HepG2 (cell line): ENCODE measurements at regions not wholly inside any gene's neighbourhood (a gene's known extent, or its start where the extent isn't known, plus 50 kb on each side); places are given as distances from the start of the nearest gene placed in this dataset.

ENCODE experiments used
- ATAC-seq: fragments of 200-7000 bp; cut with Tn5 transposase; 3 replicates; pipeline ENCODE4 v1.9.1; 2020; ENCODE audit warnings: mild to moderate bottlenecking, moderate library complexity
- BruUV-seq: library from RNA; stranded (reverse); fragments of 400-500 nt; replicated peaks from 2 replicates; lab custom pipeline; 2021; lab: Mats Ljungman, UMichigan
- CTCF ChIA-PET: fragments of 300-600 bp; formaldehyde crosslinking; extraction: SDS; loops from one replicate; lab custom pipeline; 2021; ENCODE audit warnings: low total read pairs, inconsistent platforms, low intra/inter-chr PET ratio; lab: Yijun Ruan, JAX
- POLR2A ChIA-PET: fragments of 350-600 bp; sonication (Branson Sonifier 250); formaldehyde crosslinking; loops from one replicate; lab custom pipeline; 2020; ENCODE audit warnings: antibody characterized with exemption, inconsistent platforms; lab: Yijun Ruan, JAX
- DNase-seq: peaks from one replicate; pipeline ENCODE4 v3.0.0-alpha.2; 2015; ENCODE audit warnings: low spot score
- FAIRE-seq: peaks from 3 replicates; lab custom pipeline; 2011; peaks lifted over from hg19 to GRCh38; lab: Jason Lieb, UNC
- H2AFZ ChIP-seq: one replicate; pipeline ENCODE4 v1.6.1; 2011; ENCODE audit warnings: low read length, inconsistent platforms
- H3K27ac ChIP-seq: fragments of 300-600 bp; 3 replicates; pipeline ENCODE4 v1.8.0; 2011; ENCODE audit warnings: mixed run types, mild to moderate bottlenecking, mixed read lengths, low read length, inconsistent platforms; ENCODE audit not compliant: insufficient read depth; ENCODE audit errors: extremely low read length
- H3K27me3 ChIP-seq, 2 experiments: fragments of 200-600 bp in 1 of 2; 2 replicates in 1 of 2; 3 replicates in 1 of 2; pipeline versions ENCODE4 v1.6.0 to v1.8.0; 2011; ENCODE audit warnings: low read length in 2 of 2, mild to moderate bottlenecking in 2 of 2, moderate library complexity in 2 of 2, inconsistent platforms in 1 of 2; ENCODE audit not compliant: insufficient read depth in 2 of 2, control insufficient read depth in 1 of 2
- H3K36me3 ChIP-seq, 2 experiments: fragments of 200-600 bp in 1 of 2; replicated peaks in 1 of 2; 2 replicates in 1 of 2; 3 replicates in 1 of 2; pipeline versions ENCODE4 v1.5.1 to v1.8.0; 2011; ENCODE audit warnings: low read length in 2 of 2, inconsistent platforms in 1 of 2; ENCODE audit not compliant: insufficient read depth in 2 of 2, control insufficient read depth in 1 of 2
- H3K4me1 ChIP-seq: 2 replicates; pipeline ENCODE4 v1.5.1; 2012; ENCODE audit warnings: low read length, inconsistent platforms; ENCODE audit not compliant: insufficient read depth
- H3K4me2 ChIP-seq: 2 replicates; pipeline ENCODE4 v1.6.0; 2011; ENCODE audit warnings: low read depth, low read length, inconsistent platforms
- H3K4me3 ChIP-seq, 3 experiments: fragments of 200-600 bp in 1 of 3; sonication (generic), shearing (Covaris generic) in 1 of 3; replicated peaks in 1 of 3; 2 replicates each; pipeline ENCODE4 v1.5.1; 2011 to 2016; ENCODE audit warnings: low read length in 3 of 3, inconsistent platforms in 2 of 3, low read depth in 2 of 3, mild to moderate bottlenecking in 2 of 3, control low read depth in 1 of 3, mixed read lengths in 1 of 3; ENCODE audit not compliant: insufficient read depth in 1 of 3
- H3K79me2 ChIP-seq: one replicate; pipeline ENCODE4 v1.6.1; 2011; ENCODE audit warnings: low read length, inconsistent platforms; ENCODE audit not compliant: insufficient read depth
- H3K9ac ChIP-seq: 2 replicates; pipeline ENCODE4 v1.6.0; 2011; ENCODE audit warnings: mild to moderate bottlenecking, low read depth, low read length, inconsistent platforms; ENCODE audit not compliant: insufficient read depth
- H3K9me3 ChIP-seq: 2 replicates; pipeline ENCODE4 v1.5.1; 2012; ENCODE audit warnings: mild to moderate bottlenecking, low read length
- H4K20me1 ChIP-seq: 2 replicates; pipeline ENCODE4 v1.6.0; 2011; ENCODE audit warnings: inconsistent platforms, mild to moderate bottlenecking, low read length, moderate library complexity; ENCODE audit not compliant: insufficient read depth
- KDM5B ChIP-seq: sonication (generic); formaldehyde crosslinking; IDR thresholded peaks from 2 replicates; pipeline ENCODE4 v1.4.0; 2020; ENCODE audit warnings: missing genetic modification reagents, mild to moderate bottlenecking, borderline replicate concordance
- NFKBIZ ChIP-seq: IDR thresholded peaks from 2 replicates; pipeline ENCODE4 v1.6.1; 2018; ENCODE audit warnings: missing genetic modification reagents, missing compliant biosample characterization
- NPAS2 ChIP-seq: sonication (generic); formaldehyde crosslinking; IDR thresholded peaks from 2 replicates; pipeline ENCODE4 v1.8.0; 2022; ENCODE audit warnings: mild to moderate bottlenecking, missing genetic modification reagents, borderline replicate concordance
- RAD51 ChIP-seq: fragments of 450-650 bp; IDR thresholded peaks from 2 replicates; pipeline ENCODE4 v1.6.1; 2016; ENCODE audit warnings: borderline replicate concordance
- RARG ChIP-seq: sonication (generic); formaldehyde crosslinking; IDR thresholded peaks from 2 replicates; pipeline ENCODE4 v1.4.0; 2020; ENCODE audit warnings: low read depth, mild to moderate bottlenecking, missing genetic modification reagents
- SSRP1 ChIP-seq: IDR thresholded peaks from 2 replicates; pipeline ENCODE4 v1.6.1; 2016; ENCODE audit warnings: control low read depth
- ZBTB7B ChIP-seq: sonication (generic); formaldehyde crosslinking; IDR thresholded peaks from 2 replicates; pipeline ENCODE4 v1.4.0; 2020; ENCODE audit warnings: missing genetic modification reagents
- ZNF24 ChIP-seq: fragments of 450-650 bp; IDR thresholded peaks from 2 replicates; pipeline ENCODE4 v1.6.1; 2017; ENCODE audit warnings: antibody characterized with exemption, mild to moderate bottlenecking
- ZNF468 ChIP-seq: sonication (generic); formaldehyde crosslinking; IDR thresholded peaks from 2 replicates; pipeline ENCODE4 v1.8.0; 2022; ENCODE audit warnings: mild to moderate bottlenecking, moderate library complexity, missing genetic modification reagents
- ZNF7 ChIP-seq: IDR thresholded peaks from 2 replicates; pipeline ENCODE4 v1.6.1; 2016; ENCODE audit warnings: missing biosample characterization, missing genetic modification reagents
- WGBS: methylation state at CpG from one replicate; pipeline ENCODE4 v1.1.6; 2017; ENCODE audit warnings: low lambda C conversion rate; 5-methylcytosine and 5-hydroxymethylcytosine counted together
- in situ Hi-C: cut with HindIII; loops from 2 replicates; pipeline ENCODE4 v1.10.0; 2017; ENCODE audit warnings: low pct_unique_long_range_greater_than_20kb; ENCODE audit not compliant: extremely low pct_ligation_motif_present
- intact Hi-C: fragments of 100-400 bp; cut with micrococcal nuclease; formaldehyde crosslinking; loops from one replicate; pipeline ENCODE4 v1.10.0; 2022; ENCODE audit not compliant: unreplicated experiment
- TF ChIP-seq, protein P1 (sequence below): fragments of 450-650 bp; IDR thresholded peaks from 2 replicates; pipeline ENCODE4 v1.6.1; 2017
- TF ChIP-seq, protein P2 (sequence below): sonication (generic); formaldehyde crosslinking; IDR thresholded peaks from 2 replicates; pipeline ENCODE4 v1.4.0; 2020; ENCODE audit warnings: mild to moderate bottlenecking, missing genetic modification reagents
- TF ChIP-seq, protein P3 (sequence below), 2 experiments: fragments of 450-650 bp in 1 of 2; sonication (generic) in 1 of 2; formaldehyde crosslinking in 1 of 2; IDR thresholded peaks; 2 replicates each; pipeline versions ENCODE4 v1.6.1 to v1.8.0; 2016 to 2022; ENCODE audit warnings: antibody characterized with exemption in 1 of 2, mild to moderate bottlenecking in 1 of 2, missing genetic modification reagents in 1 of 2

DNA sequence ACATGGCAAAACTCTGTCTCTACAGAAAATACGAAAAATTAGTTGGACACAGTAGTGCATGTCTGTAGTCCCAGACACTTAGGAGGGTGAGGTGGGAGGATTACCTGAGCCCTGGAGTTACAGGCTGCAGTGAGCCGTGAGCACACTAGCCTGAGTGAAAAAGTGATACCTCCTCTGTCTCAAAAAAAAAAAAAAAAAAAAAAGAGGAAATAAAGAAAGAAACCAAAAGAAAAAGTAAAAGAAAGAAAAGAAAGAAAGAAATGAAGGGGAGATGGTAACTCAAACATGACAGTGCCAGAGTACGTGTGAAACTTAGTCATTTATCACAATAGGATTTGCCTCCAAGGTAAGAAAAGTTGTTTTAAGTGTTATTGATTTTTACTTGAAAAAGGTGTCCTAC, 407.0 kb upstream of the MGAT4C start (continued):
- TF ChIP-seq RARG (CRISPR knock-in tag) (no peak), KDM5B (no peak)

DNA sequence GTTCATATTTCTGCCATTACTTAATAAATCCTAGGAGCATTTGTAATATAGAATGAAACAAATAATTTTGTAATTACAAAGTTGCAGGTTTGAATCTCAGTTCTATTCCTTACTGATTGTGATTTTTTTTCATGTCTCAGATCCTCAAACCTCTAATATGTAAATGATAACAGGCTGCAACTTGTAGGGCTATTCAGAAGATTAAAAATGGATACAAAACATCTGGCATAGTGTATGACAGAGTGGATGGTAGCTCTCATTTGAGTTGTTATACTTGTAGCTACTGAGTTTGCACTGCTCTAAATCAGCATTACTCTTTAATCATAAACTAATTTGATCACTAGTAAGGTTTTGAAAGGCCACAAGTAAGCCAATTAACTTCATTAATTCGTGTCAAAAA, 406.3 kb upstream of the MGAT4C start:
- no TSS peak for BruUV-seq
- no peak overlapping the region for H3K4me2 ChIP-seq
- H3K9ac ChIP-seq, result no peak overlapping the region
- H3K4me3 ChIP-seq, result no peak overlapping the region
- FAIRE-seq (no peak), DNase-seq (no peak), ATAC-seq (no peak)
- H4K20me1 ChIP-seq, result no peaks in the 10 kb centered on the region
- ChIA-PET CTCF (no interaction called here), POLR2A (no interaction called here)
- WGBS, result 0% methylated on average over 1 of the region's 1 CpG
- no peaks in the 10 kb centered on the region for H3K27me3 ChIP-seq
- H3K79me2 ChIP-seq, result no peaks in the 10 kb centered on the region
- H3K36me3 ChIP-seq, result no peaks in the 10 kb centered on the region
- intact Hi-C loops (no loop called here), in situ Hi-C loops (no loop called here)
- H3K4me1 ChIP-seq, result no peaks in the 10 kb centered on the region
- no peak overlapping the region for H3K27ac ChIP-seq
- no peaks in the 10 kb centered on the region for H3K9me3 ChIP-seq
- H2AFZ ChIP-seq, result no peak overlapping the region
- TF ChIP-seq ZBTB7B, result no peak
- TF ChIP-seq, protein P1, sequence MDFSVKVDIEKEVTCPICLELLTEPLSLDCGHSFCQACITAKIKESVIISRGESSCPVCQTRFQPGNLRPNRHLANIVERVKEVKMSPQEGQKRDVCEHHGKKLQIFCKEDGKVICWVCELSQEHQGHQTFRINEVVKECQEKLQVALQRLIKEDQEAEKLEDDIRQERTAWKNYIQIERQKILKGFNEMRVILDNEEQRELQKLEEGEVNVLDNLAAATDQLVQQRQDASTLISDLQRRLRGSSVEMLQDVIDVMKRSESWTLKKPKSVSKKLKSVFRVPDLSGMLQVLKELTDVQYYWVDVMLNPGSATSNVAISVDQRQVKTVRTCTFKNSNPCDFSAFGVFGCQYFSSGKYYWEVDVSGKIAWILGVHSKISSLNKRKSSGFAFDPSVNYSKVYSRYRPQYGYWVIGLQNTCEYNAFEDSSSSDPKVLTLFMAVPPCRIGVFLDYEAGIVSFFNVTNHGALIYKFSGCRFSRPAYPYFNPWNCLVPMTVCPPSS, result no peak
- TF ChIP-seq, protein P2, sequence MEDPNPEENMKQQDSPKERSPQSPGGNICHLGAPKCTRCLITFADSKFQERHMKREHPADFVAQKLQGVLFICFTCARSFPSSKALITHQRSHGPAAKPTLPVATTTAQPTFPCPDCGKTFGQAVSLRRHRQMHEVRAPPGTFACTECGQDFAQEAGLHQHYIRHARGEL (CRISPR knock-in tag), result no peak
- TF ChIP-seq ZNF24, result no peak
- TF ChIP-seq, protein P3, sequence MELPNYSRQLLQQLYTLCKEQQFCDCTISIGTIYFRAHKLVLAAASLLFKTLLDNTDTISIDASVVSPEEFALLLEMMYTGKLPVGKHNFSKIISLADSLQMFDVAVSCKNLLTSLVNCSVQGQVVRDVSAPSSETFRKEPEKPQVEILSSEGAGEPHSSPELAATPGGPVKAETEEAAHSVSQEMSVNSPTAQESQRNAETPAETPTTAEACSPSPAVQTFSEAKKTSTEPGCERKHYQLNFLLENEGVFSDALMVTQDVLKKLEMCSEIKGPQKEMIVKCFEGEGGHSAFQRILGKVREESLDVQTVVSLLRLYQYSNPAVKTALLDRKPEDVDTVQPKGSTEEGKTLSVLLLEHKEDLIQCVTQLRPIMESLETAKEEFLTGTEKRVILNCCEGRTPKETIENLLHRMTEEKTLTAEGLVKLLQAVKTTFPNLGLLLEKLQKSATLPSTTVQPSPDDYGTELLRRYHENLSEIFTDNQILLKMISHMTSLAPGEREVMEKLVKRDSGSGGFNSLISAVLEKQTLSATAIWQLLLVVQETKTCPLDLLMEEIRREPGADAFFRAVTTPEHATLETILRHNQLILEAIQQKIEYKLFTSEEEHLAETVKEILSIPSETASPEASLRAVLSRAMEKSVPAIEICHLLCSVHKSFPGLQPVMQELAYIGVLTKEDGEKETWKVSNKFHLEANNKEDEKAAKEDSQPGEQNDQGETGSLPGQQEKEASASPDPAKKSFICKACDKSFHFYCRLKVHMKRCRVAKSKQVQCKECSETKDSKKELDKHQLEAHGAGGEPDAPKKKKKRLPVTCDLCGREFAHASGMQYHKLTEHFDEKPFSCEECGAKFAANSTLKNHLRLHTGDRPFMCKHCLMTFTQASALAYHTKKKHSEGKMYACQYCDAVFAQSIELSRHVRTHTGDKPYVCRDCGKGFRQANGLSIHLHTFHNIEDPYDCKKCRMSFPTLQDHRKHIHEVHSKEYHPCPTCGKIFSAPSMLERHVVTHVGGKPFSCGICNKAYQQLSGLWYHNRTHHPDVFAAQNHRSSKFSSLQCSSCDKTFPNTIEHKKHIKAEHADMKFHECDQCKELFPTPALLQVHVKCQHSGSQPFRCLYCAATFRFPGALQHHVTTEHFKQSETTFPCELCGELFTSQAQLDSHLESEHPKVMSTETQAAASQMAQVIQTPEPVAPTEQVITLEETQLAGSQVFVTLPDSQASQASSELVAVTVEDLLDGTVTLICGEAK (IDR thresholded peaks at IDR 0.05), result no peak
- TF ChIP-seq, protein P3 (CRISPR knock-in tag; IDR thresholded peaks at IDR 0.05), result no peak
- TF ChIP-seq ZNF7 (CRISPR knock-in tag), result no peak
- TF ChIP-seq NFKBIZ (CRISPR knock-in tag), result no peak
- TF ChIP-seq SSRP1, result no peak
- TF ChIP-seq ZNF468, result no peak
- TF ChIP-seq NPAS2 (CRISPR knock-in tag), result no peak
- no peak for TF ChIP-seq RAD51
